Fibroblast of the conjunctiva (primary cell): ENCODE measurements at regions not wholly inside any gene's neighbourhood (a gene's known extent, or its start where the extent isn't known, plus 50 kb on each side); places are given as distances from the start of the nearest gene placed in this dataset.
"Not testable (repeated sequence)": the region's sequence is repeated elsewhere in the genome, so short reads cannot be mapped to it uniquely, and the experiment has no call there.

Experiments used
- DNase-seq: peaks from one replicate; pipeline ENCODE4 v3.0.0-alpha.2; 2010; ENCODE audit warnings: low read depth

GRCh38 chr4:126136922-126137781 is 822.4 kb downstream of the FAT4 start:
- DNase-seq, result no peak

GRCh38 chr4:126137782-126138170 is 823.0 kb downstream of the FAT4 start:
- no peak for DNase-seq

DNA sequence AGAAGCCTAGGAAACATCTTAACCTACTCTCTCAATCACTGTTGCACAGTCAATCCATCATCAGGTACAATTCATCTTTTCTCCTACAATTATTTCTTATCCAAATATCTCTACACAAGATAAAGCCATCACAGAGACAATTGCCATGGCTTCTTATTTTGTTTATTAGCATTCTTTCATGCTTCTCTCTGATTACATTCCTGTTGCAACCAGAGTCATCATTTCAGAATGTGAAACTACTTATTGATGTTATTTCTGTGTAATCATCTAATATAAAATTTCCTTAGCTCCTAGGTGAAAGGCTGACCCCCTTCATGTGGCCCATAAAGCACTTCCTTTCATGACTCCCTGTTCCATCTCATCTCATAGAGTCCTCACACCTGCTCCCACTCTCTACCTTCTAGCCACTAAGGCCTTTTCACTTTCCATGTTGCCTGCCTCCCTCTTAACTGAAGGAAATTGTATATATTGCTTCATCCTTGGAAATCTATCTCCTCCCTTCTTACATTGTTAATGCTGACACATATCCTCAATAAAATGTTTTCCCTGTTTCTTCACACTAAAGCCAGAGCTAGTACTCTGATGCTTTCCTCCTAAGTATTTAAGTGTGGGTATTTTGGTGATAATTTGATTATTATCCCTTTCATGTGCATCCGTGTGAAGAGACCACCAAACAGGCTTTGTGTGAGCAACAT is 829.9 kb downstream of the FAT4 start:
- no peak for DNase-seq

- no peak for DNase-seq
Observed at GRCh38 chr4:126168484-126168883, 853.7 kb downstream of the FAT4 start.

- DNase-seq, result no peak
Observed at GRCh38 chr4:126172126-126172525, 857.4 kb downstream of the FAT4 start.

- no peak for DNase-seq
Observed at GRCh38 chr4:126174627-126175026, 859.9 kb downstream of the FAT4 start.

- no peak for DNase-seq
Observed at GRCh38 chr4:126180642-126181041, 865.9 kb downstream of the FAT4 start.

- DNase-seq, result no peak
Observed at GRCh38 chr4:126182336-126182735, 867.6 kb downstream of the FAT4 start.

- DNase-seq, result no peak
Observed at GRCh38 chr4:126182786-126183185, 868.0 kb downstream of the FAT4 start.

DNA sequence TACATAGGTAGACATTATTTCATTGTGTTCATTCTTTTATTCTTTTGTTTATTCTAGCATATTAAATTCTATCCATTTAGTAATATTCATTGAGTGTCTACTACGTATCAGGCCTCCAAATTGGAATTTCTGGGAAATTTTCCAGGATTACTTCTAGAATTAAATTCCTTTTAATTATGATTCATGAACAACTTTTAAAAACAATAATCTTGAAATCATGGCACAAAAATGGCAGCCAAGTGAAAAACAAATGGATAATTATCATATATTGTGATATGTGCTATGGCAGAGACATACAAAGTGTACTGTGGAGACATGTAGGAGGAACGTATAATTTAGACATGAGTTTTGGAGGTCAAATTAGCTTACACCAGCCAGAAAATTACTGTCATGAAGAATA is 868.5 kb downstream of the FAT4 start:
- DNase-seq, result no peak

- no peak for DNase-seq
Observed at GRCh38 chr4:126191536-126191935, 876.8 kb downstream of the FAT4 start.

- DNase-seq, result no peak
Observed at GRCh38 chr4:126192506-126192905, 877.8 kb downstream of the FAT4 start.

- DNase-seq, result not testable (repeated sequence)
Observed at GRCh38 chr4:126201251-126202138, 886.7 kb downstream of the FAT4 start.

DNA sequence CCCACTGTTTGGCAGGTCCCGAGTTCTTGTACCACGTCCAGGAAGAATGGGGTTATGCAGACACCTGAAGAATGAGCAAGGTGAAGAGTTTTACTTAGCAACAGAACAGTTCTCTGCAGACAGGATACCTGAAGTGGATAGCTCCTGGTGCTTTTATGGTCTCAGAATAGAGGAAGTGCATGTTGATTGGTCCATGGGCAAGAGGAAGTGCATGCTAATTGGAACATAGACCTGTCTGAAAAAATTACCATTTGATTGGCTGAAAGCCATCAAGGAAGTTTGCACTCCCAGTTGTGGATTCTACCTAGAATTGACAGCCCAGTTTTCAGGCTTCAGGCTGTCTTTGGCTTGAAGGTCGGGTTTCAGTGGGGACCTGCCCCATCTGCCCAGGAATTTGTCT is 887.5 kb downstream of the FAT4 start:
- no peak for DNase-seq

GRCh38 chr4:126207910-126208309 is 893.2 kb downstream of the FAT4 start:
- DNase-seq, result no peak

DNA sequence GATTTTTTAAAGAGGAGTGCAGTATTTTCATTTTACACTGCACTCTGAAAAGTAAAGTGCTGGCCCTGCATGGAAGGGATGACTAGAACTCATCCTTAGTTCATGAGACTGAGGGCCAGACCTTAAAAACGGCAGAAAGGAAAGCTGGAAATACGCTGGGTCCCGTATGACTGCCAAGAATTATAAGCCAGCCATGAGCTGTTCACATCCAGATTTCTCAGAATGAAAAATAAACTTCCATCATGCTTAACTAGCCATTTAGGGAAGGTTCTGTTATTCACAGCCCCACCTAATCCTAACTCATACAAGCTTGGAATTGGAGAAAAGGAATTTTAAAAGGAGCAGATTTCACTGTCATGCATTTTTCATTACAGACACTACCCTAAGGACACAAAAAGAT is 894.4 kb downstream of the FAT4 start:
- no peak for DNase-seq

DNA sequence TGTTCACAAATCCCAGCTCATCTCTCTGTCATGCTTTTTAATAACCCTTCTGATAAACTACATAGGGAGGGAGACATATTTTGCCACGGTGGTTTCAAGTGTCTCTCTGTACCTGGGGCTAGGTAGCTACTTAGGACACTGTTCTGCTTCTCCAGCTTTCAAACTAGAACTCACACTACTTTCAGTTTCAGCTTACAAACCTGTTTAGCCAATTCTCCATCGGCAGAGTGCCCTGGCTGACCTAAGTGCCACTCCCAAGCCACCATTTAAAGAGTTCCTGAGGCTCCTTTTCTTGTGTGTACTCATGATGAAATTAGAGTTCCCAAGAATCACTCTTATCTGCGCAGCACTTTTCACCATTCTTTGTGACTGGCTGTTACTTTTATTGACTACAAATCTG is 899.2 kb downstream of the FAT4 start:
- no peak for DNase-seq

- no peak for DNase-seq
Observed at GRCh38 chr4:126215759-126216158, 901.0 kb downstream of the FAT4 start.

- no peak for DNase-seq
Observed at GRCh38 chr4:126216611-126217010, 901.9 kb downstream of the FAT4 start.

- no peak for DNase-seq
Observed at GRCh38 chr4:126221282-126221681, 906.5 kb downstream of the FAT4 start.

DNA sequence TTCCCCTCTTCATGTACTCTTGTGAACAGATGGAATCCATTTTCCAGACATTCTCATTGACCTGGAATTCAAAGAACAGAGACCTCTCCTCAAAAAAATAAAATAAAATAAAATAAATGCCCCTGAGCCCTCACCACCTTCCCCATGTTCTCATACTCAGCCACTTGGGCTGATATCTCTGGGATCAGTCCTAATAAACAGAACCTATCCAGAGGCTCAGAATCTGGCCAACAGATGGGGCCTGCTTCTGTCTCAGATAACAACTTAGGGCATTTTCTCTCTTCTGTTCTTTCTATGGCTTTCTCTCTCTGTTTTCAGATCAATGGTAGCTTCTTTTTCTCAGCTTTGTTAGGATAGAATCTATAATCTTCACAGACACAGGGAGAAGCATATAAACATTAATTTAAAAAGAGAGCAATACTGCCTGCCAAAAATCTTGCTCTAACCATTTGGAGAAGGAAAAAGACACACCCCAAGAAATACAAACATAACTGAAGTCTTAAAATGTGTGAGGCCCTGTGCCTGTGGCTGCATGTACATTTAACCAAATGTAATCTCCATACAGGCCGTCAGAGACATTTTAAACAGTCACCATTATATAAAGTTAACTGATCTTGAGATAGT is 907.1 kb downstream of the FAT4 start:
- no peak for DNase-seq

DNA sequence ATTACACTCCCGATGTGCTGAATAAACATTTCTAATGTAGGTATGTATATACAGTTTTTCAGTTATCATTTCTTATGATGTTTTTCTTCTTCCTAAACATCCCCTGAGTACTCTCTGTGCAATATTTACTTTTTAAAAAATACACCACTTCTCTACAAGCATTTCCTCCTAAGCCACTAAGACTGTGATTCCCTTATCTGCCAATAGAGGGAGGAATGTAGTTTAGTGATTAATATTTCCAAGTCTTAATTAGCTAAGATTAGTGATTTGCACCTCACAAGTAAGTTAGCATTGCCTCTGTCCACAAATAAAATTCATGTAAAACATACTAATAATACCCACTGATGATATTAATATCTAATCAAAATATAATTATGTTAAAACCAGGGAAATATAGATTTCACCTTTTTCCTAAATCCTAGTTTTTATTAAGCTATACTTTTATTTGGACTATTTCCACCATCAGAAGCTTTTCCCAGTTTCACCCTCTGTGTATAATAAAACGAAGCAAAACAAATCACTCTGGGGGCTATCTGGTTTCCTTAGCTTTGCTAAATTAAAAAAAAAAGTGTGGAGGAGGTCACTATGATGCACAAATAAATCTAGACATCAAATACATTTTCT is 909.1 kb downstream of the FAT4 start:
- no peak for DNase-seq
